OCI-LY3 (cell line): ENCODE measurements at regions not wholly inside any gene's neighbourhood (a gene's known extent, or its start where the extent isn't known, plus 50 kb on each side); places are given as distances from the start of the nearest gene placed in this dataset.
A peak's percentile ranks its signal among the peaks of the same experiment; 100 is the strongest.

ENCODE experiments used
- H2AFZ ChIP-seq: fragments of 200-600, 300-600 bp; shearing (Covaris generic); 2 replicates; pipeline ENCODE4 v1.6.0; 2014; ENCODE audit warnings: antibody characterized with exemption, low read depth, low read length
- H3K27ac ChIP-seq: fragments of 200-600, 300-600 bp; sonication (generic); 2 replicates; pipeline ENCODE4 v1.5.1; 2014; ENCODE audit warnings: mild to moderate bottlenecking, low read length, moderate library complexity, mixed read lengths
- H3K27me3 ChIP-seq: fragments of 200-600, 300-600 bp; sonication (generic); 2 replicates; pipeline ENCODE4 v1.6.1; 2014; ENCODE audit warnings: low read depth, low read length, mixed read lengths
- H3K36me3 ChIP-seq: fragments of 200-600, 300-600 bp; sonication (generic); replicated peaks from 2 replicates; pipeline ENCODE3; 2014; ENCODE audit warnings: low read depth, low read length, mixed read lengths
- H3K4me1 ChIP-seq: fragments of 300-600, 200-600 bp; sonication (generic); 2 replicates; pipeline ENCODE4 v1.6.1; 2014; ENCODE audit warnings: low read length, mixed read lengths
- H3K4me2 ChIP-seq: fragments of 200-600, 300-600 bp; sonication (generic); 2 replicates; pipeline ENCODE4 v1.6.1; 2014; ENCODE audit warnings: low read length, mixed read lengths
- H3K4me3 ChIP-seq: fragments of 300-600, 200-600 bp; sonication (generic); 2 replicates; pipeline ENCODE4 v1.5.1; 2014; ENCODE audit warnings: antibody characterized with exemption, mild to moderate bottlenecking, low read length, moderate library complexity
- H3K79me2 ChIP-seq: fragments of 300-600, 200-600 bp; shearing (Covaris generic); 2 replicates; pipeline ENCODE4 v1.6.1; 2014; ENCODE audit warnings: mild to moderate bottlenecking, low read length, mixed read lengths
- H3K9ac ChIP-seq: fragments of 300-600, 200-600 bp; shearing (Covaris generic); 2 replicates; pipeline ENCODE4 v1.6.0; 2014; ENCODE audit warnings: mild to moderate bottlenecking, low read length, moderate library complexity
- H3K9me3 ChIP-seq: fragments of 200-600, 300-600 bp; shearing (Covaris generic); 2 replicates; pipeline ENCODE4 v1.6.1; 2014; ENCODE audit warnings: low read length, mixed read lengths; ENCODE audit not compliant: insufficient read depth
- H4K20me1 ChIP-seq: fragments of 200-600, 300-600 bp; sonication (generic); 2 replicates; pipeline ENCODE4 v1.6.1; 2016; ENCODE audit warnings: low read length, mixed read lengths; ENCODE audit not compliant: insufficient read depth
- CTCF ChIP-seq: fragments of 200-600, 300-600 bp; sonication (generic); IDR thresholded peaks from 2 replicates; pipeline ENCODE4 v1.5.1; 2014; ENCODE audit warnings: antibody characterized with exemption, low read length, low read depth
- EZH2phosphoT487 ChIP-seq: fragments of 200-600 bp; shearing (Covaris generic); IDR thresholded peaks from 2 replicates; pipeline ENCODE4 v1.6.1; 2018; ENCODE audit warnings: antibody characterized with exemption, mixed run types, low read depth

- Histone ChIP-seq H3K4me1 (peaks cover 12% of the 10 kb centered on the region), H3K27me3 (no peaks in the 10 kb centered on the region), H3K9me3 (no peaks in the 10 kb centered on the region), H3K36me3 (no peaks in the 10 kb centered on the region), H4K20me1 (no peaks in the 10 kb centered on the region), H3K4me2 (no peak overlapping the region), H3K9ac (no peak overlapping the region), H2AFZ (no peak overlapping the region), H3K27ac (no peak overlapping the region), H3K4me3 (no peak overlapping the region), H3K79me2 (no peaks in the 10 kb centered on the region)
- TF ChIP-seq CTCF (no peak), EZH2phosphoT487 (no peak)
Measured at GRCh38 chr3:148226246-148226645, 471.5 kb upstream of the AGTR1 start.

GRCh38 chr3:148227534-148227933 lies 470.2 kb upstream of the AGTR1 start:
- H3K4me2 ChIP-seq, result no peak overlapping the region
- no peaks in the 10 kb centered on the region for H3K79me2 ChIP-seq
- TF ChIP-seq EZH2phosphoT487 (no peak), CTCF (no peak)
- no peaks in the 10 kb centered on the region for H3K9me3 ChIP-seq
- H2AFZ ChIP-seq, result no peak overlapping the region
- no peak overlapping the region for H3K4me3 ChIP-seq
- no peaks in the 10 kb centered on the region for H3K36me3 ChIP-seq
- H3K27ac ChIP-seq, result no peak overlapping the region
- H4K20me1 ChIP-seq, result no peaks in the 10 kb centered on the region
- no peak overlapping the region for H3K9ac ChIP-seq
- peaks cover 8% of the 10 kb centered on the region for H3K4me1 ChIP-seq
- no peaks in the 10 kb centered on the region for H3K27me3 ChIP-seq

- Histone ChIP-seq H3K36me3 (no peaks in the 10 kb centered on the region), H3K4me3 (no peak overlapping the region), H3K27me3 (no peaks in the 10 kb centered on the region), H4K20me1 (no peaks in the 10 kb centered on the region), H3K79me2 (no peaks in the 10 kb centered on the region), H3K4me1 (peaks cover 16% of the 10 kb centered on the region), H3K9ac (no peak overlapping the region), H3K9me3 (no peaks in the 10 kb centered on the region), H2AFZ (peak overlapping the region; percentile 97), H3K4me2 (peak overlapping the region; percentile 13; the same call in 1 of the 2 replicates), H3K27ac (no peak overlapping the region)
- no peak for TF ChIP-seq EZH2phosphoT487
- no peak for TF ChIP-seq CTCF
Measured at GRCh38 chr3:148229107-148229506, 468.6 kb upstream of the AGTR1 start.

GRCh38 chr3:148230473-148230872 lies 467.2 kb upstream of the AGTR1 start:
- Histone ChIP-seq H4K20me1 (no peaks in the 10 kb centered on the region), H3K79me2 (no peaks in the 10 kb centered on the region), H3K27ac (no peak overlapping the region), H3K9me3 (no peaks in the 10 kb centered on the region), H3K4me1 (peaks cover 23% of the 10 kb centered on the region), H3K4me3 (no peak overlapping the region), H3K9ac (no peak overlapping the region), H3K36me3 (no peaks in the 10 kb centered on the region), H3K27me3 (no peaks in the 10 kb centered on the region), H3K4me2 (no peak overlapping the region), H2AFZ (no peak overlapping the region)
- no peak for TF ChIP-seq EZH2phosphoT487
- no peak for TF ChIP-seq CTCF
